HCT116 (cell line): ENCODE measurements at regions not wholly inside any gene's neighbourhood (a gene's known extent, or its start where the extent isn't known, plus 50 kb on each side); places are given as distances from the start of the nearest gene placed in this dataset.

ENCODE experiments used
- ATAC-seq: fragments of 200-7000 bp; cut with Tn5 transposase; 2 replicates; pipeline ENCODE4 v1.9.1; 2020; ENCODE audit warnings: mild to moderate bottlenecking, moderate library complexity
- BruUV-seq: library from RNA; stranded (reverse); fragments of 400-500 nt; replicated peaks from 2 replicates; lab custom pipeline; 2021; lab: Mats Ljungman, UMichigan
- CTCF ChIA-PET: fragments of 300-600 bp; sonication (Branson Sonifier 250); formaldehyde crosslinking; loops from one replicate; lab custom pipeline; 2021; ENCODE audit warnings: antibody characterized with exemption; lab: Charles Lee
- POLR2A ChIA-PET: fragments of 300-600, 350-600 bp; sonication (Branson Sonifier 250); formaldehyde crosslinking; loops from one replicate; lab custom pipeline; 2021; ENCODE audit warnings: antibody characterized with exemption; lab: Charles Lee
- RAD21 ChIA-PET, 2 experiments: fragments of 300-600 bp; sonication (Branson Sonifier 250); formaldehyde crosslinking; loops; one replicate each; lab custom pipeline; 2023; ENCODE audit warnings: low total read pairs in 2 of 2; ENCODE audit not compliant: uncharacterized antibody in 2 of 2, unreplicated experiment in 2 of 2, low non-redundant PET in 1 of 2; lab: Charles Lee
- DNase-seq: peaks from one replicate; pipeline ENCODE4 v3.0.0-alpha.2; 2010; ENCODE audit warnings: low read depth, low spot score
- H2AFZ ChIP-seq: fragments of 200-600 bp; shearing (Covaris generic), sonication (generic); 2 replicates; pipeline ENCODE4 v1.6.1; 2017; ENCODE audit warnings: low read depth, mixed run types, mixed read lengths, antibody characterized with exemption, low read length; ENCODE audit not compliant: poor library complexity, severe bottlenecking
- H3K27ac ChIP-seq: 2 replicates; pipeline ENCODE4 v1.5.1; 2012; ENCODE audit warnings: low read depth, low read length
- H3K27me3 ChIP-seq: fragments of 200-600 bp; sonication (generic); 2 replicates; pipeline ENCODE4 v1.6.1; 2016; ENCODE audit warnings: mixed run types, low read length, mixed read lengths; ENCODE audit not compliant: insufficient read depth
- H3K36me3 ChIP-seq, 2 experiments: fragments of 200-500 bp in 1 of 2; fragments of 200-600 bp in 1 of 2; sonication (Bioruptor generic) in 1 of 2; sonication (generic) in 1 of 2; 2 replicates each; pipeline versions ENCODE4 v1.5.1 to v1.6.1; 2014 to 2016; ENCODE audit warnings: low read length in 2 of 2, inconsistent platforms in 1 of 2, mixed read lengths in 1 of 2, mixed run types in 1 of 2; ENCODE audit not compliant: insufficient read depth in 2 of 2, control insufficient read depth in 1 of 2
- H3K4me1 ChIP-seq, 2 experiments: fragments of 200-600 bp in 1 of 2; sonication (generic) in 1 of 2; 2 replicates each; pipeline versions ENCODE4 v1.5.1 to v1.6.1; 2012 to 2017; ENCODE audit warnings: low read length in 2 of 2, inconsistent platforms in 1 of 2, mild to moderate bottlenecking in 1 of 2, mixed read lengths in 1 of 2, mixed run types in 1 of 2, moderate library complexity in 1 of 2; ENCODE audit not compliant: insufficient read depth in 2 of 2, control insufficient read depth in 1 of 2
- H3K4me2 ChIP-seq: fragments of 200-600 bp; sonication (generic); 2 replicates; pipeline ENCODE4 v1.6.1; 2017; ENCODE audit warnings: mixed run types, low read length, mixed read lengths
- H3K4me3 ChIP-seq, 2 experiments: fragments of 200-600 bp in 1 of 2; sonication (generic) in 1 of 2; replicated peaks in 1 of 2; 2 replicates each; pipeline ENCODE4 v1.5.1; 2011 to 2016; ENCODE audit warnings: low read length in 2 of 2, control low read depth in 1 of 2, low read depth in 1 of 2, mild to moderate bottlenecking in 1 of 2, mixed read lengths in 1 of 2, mixed run types in 1 of 2
- H3K79me2 ChIP-seq: fragments of 200-600 bp; sonication (generic); 2 replicates; pipeline ENCODE4 v1.6.1; 2017; ENCODE audit warnings: mild to moderate bottlenecking, mixed run types, low read length, moderate library complexity, mixed read lengths; ENCODE audit not compliant: insufficient read depth
- H3K9ac ChIP-seq: fragments of 200-600 bp; sonication (generic); 2 replicates; pipeline ENCODE4 v1.6.1; 2016; ENCODE audit warnings: low read length, mixed read lengths
- H3K9me2 ChIP-seq: fragments of 200-600 bp; sonication (generic), shearing (Covaris generic); 2 replicates; pipeline ENCODE4 v1.6.1; 2017; ENCODE audit warnings: mixed run types, mild to moderate bottlenecking, moderate library complexity; ENCODE audit not compliant: insufficient read depth
- H3K9me3 ChIP-seq, 2 experiments: fragments of 200-500 bp in 1 of 2; fragments of 200-600 bp in 1 of 2; sonication (Bioruptor generic) in 1 of 2; sonication (generic) in 1 of 2; 2 replicates each; pipeline ENCODE4 v1.6.1; 2014 to 2017; ENCODE audit warnings: low read length in 2 of 2, mixed read lengths in 2 of 2, inconsistent platforms in 1 of 2, low read depth in 1 of 2, mild to moderate bottlenecking in 1 of 2, mixed run types in 1 of 2, moderate library complexity in 1 of 2; ENCODE audit not compliant: control insufficient read depth in 1 of 2, insufficient read depth in 1 of 2
- H4K20me1 ChIP-seq: fragments of 200-600 bp; sonication (generic), shearing (Covaris generic); 2 replicates; pipeline ENCODE4 v1.6.1; 2017; ENCODE audit warnings: mixed run types, mild to moderate bottlenecking, moderate library complexity; ENCODE audit not compliant: insufficient read depth
- EGR1 ChIP-seq: IDR thresholded peaks from 2 replicates; pipeline ENCODE4 v1.6.1; 2012; ENCODE audit warnings: low read depth
- JUND ChIP-seq: IDR thresholded peaks from 2 replicates; pipeline ENCODE4 v1.6.1; 2012
- POLR2A ChIP-seq: IDR thresholded peaks from 2 replicates; pipeline ENCODE4 v1.7.0; 2011; ENCODE audit warnings: borderline replicate concordance; ENCODE audit not compliant: insufficient read depth, insufficient read length; ENCODE audit errors: extremely low read depth
- RAD21 ChIP-seq: IDR thresholded peaks from 2 replicates; pipeline ENCODE4 v1.6.1; 2012; ENCODE audit warnings: low read depth, mild to moderate bottlenecking
- SIN3A ChIP-seq: IDR thresholded peaks from 2 replicates; pipeline ENCODE4 v1.6.1; 2012; ENCODE audit warnings: low read depth
- SP1 ChIP-seq: IDR thresholded peaks from 2 replicates; pipeline ENCODE4 v1.6.1; 2012; ENCODE audit warnings: low read depth
- intact Hi-C: fragments of 100-400 bp; cut with micrococcal nuclease; formaldehyde crosslinking; loops from 2 replicates; pipeline ENCODE4 v1.10.0; 2022
- TF ChIP-seq, protein P1 (sequence below): IDR thresholded peaks from 2 replicates; pipeline ENCODE4 v1.6.1; 2011; ENCODE audit warnings: mild to moderate bottlenecking, low read length, moderate library complexity; ENCODE audit not compliant: insufficient replicate concordance; ENCODE audit errors: extremely low read depth
- TF ChIP-seq, protein P2 (sequence below): IDR thresholded peaks from 2 replicates; pipeline ENCODE4 v1.6.1; 2012
- TF ChIP-seq, protein P3 (sequence below), 3 experiments: fragments of 200-600 bp in 1 of 3; sonication (generic) in 1 of 3; IDR thresholded peaks in 2 of 3; conservative IDR thresholded peaks in 1 of 3; 2 replicates each; pipeline ENCODE4 v1.5.1; 2012 to 2017; ENCODE audit warnings: low read depth in 2 of 3, low read length in 2 of 3, antibody characterized with exemption in 1 of 3, borderline replicate concordance in 1 of 3, control low read depth in 1 of 3, mild to moderate bottlenecking in 1 of 3, mixed read lengths in 1 of 3, mixed run types in 1 of 3, moderate library complexity in 1 of 3; ENCODE audit not compliant: insufficient read depth in 1 of 3

DNA sequence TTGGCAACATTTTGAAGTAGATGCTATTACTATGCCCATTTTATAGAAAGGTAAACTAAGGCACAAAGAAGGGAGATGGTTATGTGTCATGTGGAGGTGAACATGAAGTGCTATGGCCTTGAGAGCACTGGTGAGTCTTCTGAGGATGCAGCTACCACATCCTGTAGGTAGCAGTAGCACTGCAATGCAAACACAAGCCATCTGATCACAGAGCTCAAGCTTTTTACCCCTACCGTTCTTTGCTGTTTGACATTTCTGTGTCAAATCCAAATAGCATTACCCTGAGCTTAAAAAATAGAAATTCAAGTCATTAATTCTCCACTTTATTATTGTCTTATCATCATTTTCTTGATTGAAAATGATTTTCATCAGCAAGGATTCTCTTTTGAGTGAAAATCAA is 382.9 kb downstream of the KCTD12 start:
- Histone ChIP-seq H3K4me1 (no peaks in the 10 kb centered on the region), H3K79me2 (no peaks in the 10 kb centered on the region), H3K36me3 (no peaks in the 10 kb centered on the region), H3K4me3 (no peak overlapping the region), H3K9me3 (no peaks in the 10 kb centered on the region), H3K4me2 (no peak overlapping the region), H3K9me2 (no peaks in the 10 kb centered on the region), H3K27ac (no peak overlapping the region), H3K27me3 (no peaks in the 10 kb centered on the region), H2AFZ (no peak overlapping the region), H3K9ac (no peak overlapping the region), H4K20me1 (no peaks in the 10 kb centered on the region)
- no TSS peak for BruUV-seq
- ATAC-seq (no peak), DNase-seq (no peak)
- intact Hi-C loops, result no loop called here
- POLR2A ChIA-PET, result no interaction called here
- CTCF ChIA-PET, result no interaction called here
- no peak for TF ChIP-seq JUND
- TF ChIP-seq, protein P1, sequence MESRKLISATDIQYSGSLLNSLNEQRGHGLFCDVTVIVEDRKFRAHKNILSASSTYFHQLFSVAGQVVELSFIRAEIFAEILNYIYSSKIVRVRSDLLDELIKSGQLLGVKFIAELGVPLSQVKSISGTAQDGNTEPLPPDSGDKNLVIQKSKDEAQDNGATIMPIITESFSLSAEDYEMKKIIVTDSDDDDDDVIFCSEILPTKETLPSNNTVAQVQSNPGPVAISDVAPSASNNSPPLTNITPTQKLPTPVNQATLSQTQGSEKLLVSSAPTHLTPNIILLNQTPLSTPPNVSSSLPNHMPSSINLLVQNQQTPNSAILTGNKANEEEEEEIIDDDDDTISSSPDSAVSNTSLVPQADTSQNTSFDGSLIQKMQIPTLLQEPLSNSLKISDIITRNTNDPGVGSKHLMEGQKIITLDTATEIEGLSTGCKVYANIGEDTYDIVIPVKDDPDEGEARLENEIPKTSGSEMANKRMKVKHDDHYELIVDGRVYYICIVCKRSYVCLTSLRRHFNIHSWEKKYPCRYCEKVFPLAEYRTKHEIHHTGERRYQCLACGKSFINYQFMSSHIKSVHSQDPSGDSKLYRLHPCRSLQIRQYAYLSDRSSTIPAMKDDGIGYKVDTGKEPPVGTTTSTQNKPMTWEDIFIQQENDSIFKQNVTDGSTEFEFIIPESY, result no peak
- TF ChIP-seq, protein P2, sequence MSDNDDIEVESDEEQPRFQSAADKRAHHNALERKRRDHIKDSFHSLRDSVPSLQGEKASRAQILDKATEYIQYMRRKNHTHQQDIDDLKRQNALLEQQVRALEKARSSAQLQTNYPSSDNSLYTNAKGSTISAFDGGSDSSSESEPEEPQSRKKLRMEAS, result no peak
- RAD21 ChIA-PET, result no interaction called here

DNA sequence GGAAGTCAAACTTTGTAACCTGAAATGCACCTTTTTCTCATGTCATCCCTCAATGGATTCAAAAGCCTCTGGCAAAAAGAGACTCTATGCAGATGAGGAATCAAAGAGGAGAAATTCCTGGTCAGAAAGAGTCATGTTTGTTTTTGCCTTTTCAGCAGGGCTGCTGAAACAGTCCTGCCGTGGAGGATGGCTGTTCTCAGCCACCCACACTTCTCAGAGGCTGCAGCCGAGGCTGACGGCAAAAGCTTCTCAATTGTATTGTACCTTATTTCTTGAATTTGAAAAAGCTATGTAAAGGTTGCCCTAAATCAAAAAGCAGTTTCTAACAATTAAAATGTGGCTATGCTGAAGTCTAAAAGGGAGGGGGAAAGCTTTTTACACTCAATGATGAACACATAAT is 385.3 kb downstream of the KCTD12 start:
- Histone ChIP-seq H3K4me1 (no peaks in the 10 kb centered on the region), H4K20me1 (no peaks in the 10 kb centered on the region), H2AFZ (no peak overlapping the region), H3K79me2 (no peaks in the 10 kb centered on the region), H3K9me2 (no peaks in the 10 kb centered on the region), H3K9ac (no peak overlapping the region), H3K4me3 (no peak overlapping the region), H3K9me3 (no peaks in the 10 kb centered on the region; a peak in 1 of 4 replicates), H3K27me3 (no peaks in the 10 kb centered on the region), H3K36me3 (no peaks in the 10 kb centered on the region), H3K4me2 (no peak overlapping the region), H3K27ac (no peak overlapping the region)
- ATAC-seq (no peak), DNase-seq (no peak)
- intact Hi-C loops, result no loop called here
- RAD21 ChIA-PET, result no interaction called here
- TF ChIP-seq, protein P3, sequence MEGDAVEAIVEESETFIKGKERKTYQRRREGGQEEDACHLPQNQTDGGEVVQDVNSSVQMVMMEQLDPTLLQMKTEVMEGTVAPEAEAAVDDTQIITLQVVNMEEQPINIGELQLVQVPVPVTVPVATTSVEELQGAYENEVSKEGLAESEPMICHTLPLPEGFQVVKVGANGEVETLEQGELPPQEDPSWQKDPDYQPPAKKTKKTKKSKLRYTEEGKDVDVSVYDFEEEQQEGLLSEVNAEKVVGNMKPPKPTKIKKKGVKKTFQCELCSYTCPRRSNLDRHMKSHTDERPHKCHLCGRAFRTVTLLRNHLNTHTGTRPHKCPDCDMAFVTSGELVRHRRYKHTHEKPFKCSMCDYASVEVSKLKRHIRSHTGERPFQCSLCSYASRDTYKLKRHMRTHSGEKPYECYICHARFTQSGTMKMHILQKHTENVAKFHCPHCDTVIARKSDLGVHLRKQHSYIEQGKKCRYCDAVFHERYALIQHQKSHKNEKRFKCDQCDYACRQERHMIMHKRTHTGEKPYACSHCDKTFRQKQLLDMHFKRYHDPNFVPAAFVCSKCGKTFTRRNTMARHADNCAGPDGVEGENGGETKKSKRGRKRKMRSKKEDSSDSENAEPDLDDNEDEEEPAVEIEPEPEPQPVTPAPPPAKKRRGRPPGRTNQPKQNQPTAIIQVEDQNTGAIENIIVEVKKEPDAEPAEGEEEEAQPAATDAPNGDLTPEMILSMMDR (IDR thresholded peaks at IDR 0.05 in 2 of 3, conservative IDR thresholded peaks at IDR 0.05 in 1 of 3; ENCODE audit: borderline replicate concordance in 1 of 3, insufficient read depth in 1 of 3, low read depth in 2 of 3, low read length in 2 of 3), result no peak
- TF ChIP-seq SIN3A (no peak), RAD21 (no peak), SP1 (no peak), POLR2A (no peak), EGR1 (no peak)
- TF ChIP-seq, protein P1, result no peak
- POLR2A ChIA-PET, result no interaction called here
- no TSS peak for BruUV-seq
- CTCF ChIA-PET, result no interaction called here
